ENCODE measurements at regions not wholly inside any gene's neighbourhood (a gene's known extent, or its start where the extent isn't known, plus 50 kb on each side); places are given as distances from the start of the nearest gene placed in this dataset.

- in situ Hi-C loops (cut with MboI; ENCODE audit: low sequenced_read_pairs in 4 of 4): loop anchor here in 1 of 4 donors (25.0 kb wide), 1 partner anchor 97 kb away; no protein-coding TSS in a partner anchor
- Histone ChIP-seq H3K27ac (no peak overlapping the region), H3K36me3 (no peaks in the 10 kb centered on the region), H3K4me1 (no peaks in the 10 kb centered on the region), H3K9me3 (no peaks in the 10 kb centered on the region), H3K27me3 (no peaks in the 10 kb centered on the region), H3K4me3 (no peak overlapping the region)
- intact Hi-C loops (cut with DNase I; ENCODE audit: low total_unique reads): no loop called here
- DNase-seq (no peak), ATAC-seq (no peak)
- no peak for TF ChIP-seq CTCF (IDR thresholded peaks at IDR 0.05 in 4 of 5, conservative IDR thresholded peaks at IDR 0.05 in 1 of 5)
- TF ChIP-seq POLR2A (IDR thresholded peaks at IDR 0.05): no peak
Measured at GRCh38 chrX:44733931-44734330, 109.9 kb upstream of the DUSP21 start.

DNA sequence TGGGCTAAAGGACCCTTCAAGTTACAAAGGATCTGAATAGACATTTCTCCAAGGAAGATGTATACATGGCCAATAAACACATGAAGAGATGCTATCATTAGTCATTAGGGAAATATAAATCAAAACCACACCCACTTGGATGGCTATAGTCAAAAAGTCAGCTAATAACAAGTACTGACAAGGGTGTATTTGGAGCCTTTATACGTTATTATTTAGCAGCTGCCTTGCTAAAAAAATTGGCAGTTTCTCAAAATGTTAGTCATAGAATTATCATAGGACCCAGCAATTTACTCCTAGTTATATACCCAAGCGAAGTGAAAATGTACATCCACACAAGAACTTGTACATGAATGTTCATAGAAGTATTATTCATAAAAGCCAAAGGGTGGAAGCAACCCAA, 112.7 kb upstream of the DUSP21 start:
- H3K27ac ChIP-seq: no peak overlapping the region
- no peaks in the 10 kb centered on the region for H3K36me3 ChIP-seq
- DNase-seq (no peak), ATAC-seq (no peak)
- in situ Hi-C loops (cut with MboI; ENCODE audit: low sequenced_read_pairs in 4 of 4): loop anchor here in 1 of 4 donors (25.0 kb wide), 1 partner anchor 94 kb away; no protein-coding TSS in a partner anchor
- no peaks in the 10 kb centered on the region for H3K4me1 ChIP-seq
- intact Hi-C loops (cut with DNase I; ENCODE audit: low total_unique reads): no loop called here
- no peak overlapping the region for H3K4me3 ChIP-seq
- no peaks in the 10 kb centered on the region for H3K27me3 ChIP-seq
- TF ChIP-seq CTCF (IDR thresholded peaks at IDR 0.05 in 4 of 5, conservative IDR thresholded peaks at IDR 0.05 in 1 of 5) (no peak), POLR2A (IDR thresholded peaks at IDR 0.05) (no peak)
- no peaks in the 10 kb centered on the region for H3K9me3 ChIP-seq

- no peaks in the 10 kb centered on the region for H3K4me1 ChIP-seq
- in situ Hi-C loops (cut with MboI; ENCODE audit: low sequenced_read_pairs in 4 of 4) (no loop called here), intact Hi-C loops (cut with DNase I; ENCODE audit: low total_unique reads) (no loop called here)
- H3K27me3 ChIP-seq: no peaks in the 10 kb centered on the region
- no peaks in the 10 kb centered on the region for H3K36me3 ChIP-seq
- H3K4me3 ChIP-seq: no peak overlapping the region
- ATAC-seq (no peak), DNase-seq (no peak)
- no peak overlapping the region for H3K27ac ChIP-seq
- TF ChIP-seq POLR2A (IDR thresholded peaks at IDR 0.05): no peak
- no peak for TF ChIP-seq CTCF (IDR thresholded peaks at IDR 0.05 in 4 of 5, conservative IDR thresholded peaks at IDR 0.05 in 1 of 5)
- no peaks in the 10 kb centered on the region for H3K9me3 ChIP-seq
Measured at GRCh38 chrX:44723426-44723825, 120.4 kb upstream of the DUSP21 start.

GRCh38 chrX:44708470-44708869, 135.4 kb upstream of the DUSP21 start:
- no peaks in the 10 kb centered on the region for H3K4me1 ChIP-seq
- TF ChIP-seq POLR2A (IDR thresholded peaks at IDR 0.05): no peak
- TF ChIP-seq CTCF (IDR thresholded peaks at IDR 0.05 in 4 of 5, conservative IDR thresholded peaks at IDR 0.05 in 1 of 5): no peak
- H3K36me3 ChIP-seq: no peaks in the 10 kb centered on the region
- DNase-seq (no peak), ATAC-seq (no peak)
- intact Hi-C loops (cut with DNase I; ENCODE audit: low total_unique reads) (no loop called here), in situ Hi-C loops (cut with MboI; ENCODE audit: low sequenced_read_pairs in 4 of 4) (no loop called here)
- H3K27me3 ChIP-seq: no peaks in the 10 kb centered on the region
- H3K9me3 ChIP-seq: no peaks in the 10 kb centered on the region
- H3K27ac ChIP-seq: no peak overlapping the region
- H3K4me3 ChIP-seq: no peak overlapping the region

All from gastrocnemius medialis (tissue), 4 donors.